IPS-18a (cell line): ENCODE measurements at regions not wholly inside any gene's neighbourhood (a gene's known extent, or its start where the extent isn't known, plus 50 kb on each side); places are given as distances from the start of the nearest gene placed in this dataset.

Experiments
- H3K27ac ChIP-seq: one replicate; pipeline ENCODE4 v1.5.1; 2013; ENCODE audit warnings: low read length
- H3K27me3 ChIP-seq: one replicate; pipeline ENCODE4 v1.6.1; 2013; ENCODE audit warnings: mild to moderate bottlenecking, low read length; ENCODE audit not compliant: control insufficient read depth, insufficient read depth
- H3K36me3 ChIP-seq: one replicate; pipeline ENCODE4 v1.6.1; 2013; ENCODE audit warnings: low read depth, low read length; ENCODE audit not compliant: control insufficient read depth
- H3K4me1 ChIP-seq: one replicate; pipeline ENCODE4 v1.6.1; 2013; ENCODE audit warnings: low read depth, low read length; ENCODE audit not compliant: control insufficient read depth
- H3K4me3 ChIP-seq: one replicate; pipeline ENCODE4 v1.5.1; 2013; ENCODE audit warnings: low read length
- H3K9ac ChIP-seq: one replicate; pipeline ENCODE4 v1.6.1; 2013; ENCODE audit warnings: mild to moderate bottlenecking, low read length, moderate library complexity
- H3K9me3 ChIP-seq: one replicate; pipeline ENCODE4 v1.6.1; 2013; ENCODE audit warnings: low read depth, low read length; ENCODE audit not compliant: control insufficient read depth

DNA sequence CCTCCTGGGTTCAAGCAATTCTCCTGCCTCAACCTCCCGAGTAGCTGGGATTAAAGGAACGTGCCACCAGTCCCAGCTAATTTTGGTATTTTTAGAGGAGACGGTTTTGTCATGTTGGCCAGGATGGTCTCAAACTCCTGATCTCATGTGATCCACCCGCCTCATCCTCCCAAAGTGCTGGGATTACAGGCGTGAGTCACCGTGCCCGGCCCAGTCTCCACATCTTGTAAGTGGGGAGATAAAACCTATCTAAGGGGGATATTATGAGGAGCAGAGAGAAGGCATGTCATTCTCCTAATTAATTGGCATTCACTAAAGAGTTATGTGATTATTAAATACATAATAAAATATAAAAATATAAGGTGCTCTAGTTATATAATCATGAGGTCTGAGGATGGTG is 94.1 kb upstream of the BOD1 start:
- Histone ChIP-seq H3K27ac (no peak overlapping the region), H3K9ac (no peak overlapping the region), H3K4me3 (no peak overlapping the region), H3K36me3 (no peaks in the 10 kb centered on the region), H3K4me1 (no peaks in the 10 kb centered on the region), H3K9me3 (no peaks in the 10 kb centered on the region), H3K27me3 (no peaks in the 10 kb centered on the region)

DNA sequence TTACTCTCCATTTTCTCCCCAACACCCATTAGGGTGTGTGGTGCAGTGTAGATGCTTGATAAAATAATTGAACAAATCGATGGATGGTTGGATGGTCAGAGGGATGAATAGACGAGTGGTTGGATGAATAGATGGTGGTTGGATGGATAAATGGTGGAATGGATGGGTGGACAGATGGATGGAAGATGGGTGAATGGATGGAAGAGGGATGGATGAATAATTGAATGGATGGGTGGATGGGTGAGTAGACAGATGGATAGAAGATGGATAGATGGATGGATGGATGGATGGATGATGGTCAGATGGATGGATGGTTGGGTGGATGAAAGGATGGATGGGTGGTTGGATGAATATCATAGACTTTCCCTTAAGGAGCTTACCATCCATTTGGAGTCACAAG is 95.0 kb upstream of the BOD1 start:
- H3K36me3 ChIP-seq = no peaks in the 10 kb centered on the region
- H3K27ac ChIP-seq = no peak overlapping the region
- H3K4me3 ChIP-seq = no peak overlapping the region
- no peaks in the 10 kb centered on the region for H3K4me1 ChIP-seq
- no peaks in the 10 kb centered on the region for H3K9me3 ChIP-seq
- no peaks in the 10 kb centered on the region for H3K27me3 ChIP-seq
- no peak overlapping the region for H3K9ac ChIP-seq

DNA sequence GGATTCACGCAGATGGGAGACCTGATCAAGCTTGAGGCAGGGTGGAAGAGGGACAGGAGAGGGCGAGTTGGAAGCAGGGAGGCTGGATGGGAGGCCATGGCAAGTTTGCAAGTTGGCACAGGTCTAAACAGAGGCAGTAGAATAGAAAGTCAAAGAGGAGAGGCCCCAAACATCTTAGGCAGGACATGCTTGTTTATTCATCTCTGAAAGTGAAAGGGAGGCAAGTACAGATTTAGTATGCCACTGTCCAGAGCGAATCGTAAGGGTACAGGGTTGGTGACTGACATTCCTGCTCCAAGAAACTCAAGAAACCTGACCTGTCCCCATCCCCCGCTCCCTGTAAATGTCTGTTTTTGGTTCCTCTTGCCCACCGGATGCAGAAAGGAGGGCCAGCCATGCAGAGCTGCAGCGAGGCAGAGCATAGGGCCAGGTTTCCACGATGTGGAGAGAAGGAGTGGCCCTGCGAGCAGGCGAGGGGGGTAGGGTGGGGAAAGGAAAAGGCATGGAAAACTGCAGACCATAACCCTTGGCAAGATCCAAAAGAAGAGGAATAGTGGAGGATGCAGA is 96.2 kb upstream of the BOD1 start:
- no peak overlapping the region for H3K9ac ChIP-seq

DNA sequence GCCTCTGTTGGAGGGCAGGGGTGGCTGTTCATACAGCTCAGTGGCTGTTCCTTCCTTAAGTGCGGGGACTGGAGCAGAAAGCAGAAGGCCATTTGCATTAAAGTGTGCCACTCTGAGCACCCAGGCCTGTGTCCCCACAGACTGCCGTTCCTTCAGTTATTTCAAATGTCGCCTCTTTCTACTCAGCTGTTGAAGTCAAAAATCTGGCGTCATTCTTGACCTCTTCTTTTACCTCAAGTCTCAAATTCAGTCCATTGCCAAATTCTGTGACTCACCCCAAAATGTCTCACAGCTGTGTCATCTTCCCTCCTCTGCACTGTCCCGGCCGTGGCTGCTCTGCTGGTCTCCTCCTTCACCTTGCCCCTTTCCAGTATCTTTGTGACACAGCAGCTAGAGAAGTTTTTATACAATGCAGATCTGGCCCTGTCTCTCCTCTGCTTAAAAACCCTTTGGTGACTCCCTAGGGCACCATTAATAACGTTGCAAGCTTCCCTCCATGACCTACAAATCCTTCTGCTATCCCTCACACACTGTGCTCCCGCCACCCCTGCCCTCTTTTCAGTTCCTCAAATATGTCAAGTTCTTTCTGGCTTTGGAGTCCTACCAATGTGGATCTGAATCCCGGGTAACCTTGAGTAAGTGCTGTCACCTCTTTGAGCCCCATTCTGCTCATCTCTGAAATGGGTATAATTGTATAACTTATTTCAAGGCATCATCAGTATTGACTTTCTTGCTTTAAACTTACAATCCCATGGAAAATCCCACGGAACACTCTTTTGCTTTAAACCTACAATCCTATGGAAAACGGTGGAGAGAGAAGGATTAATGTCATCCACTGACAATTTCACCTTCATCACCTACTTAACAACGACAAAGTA is 98.3 kb upstream of the BOD1 start:
- H3K4me3 ChIP-seq = no peak overlapping the region
- no peak overlapping the region for H3K9ac ChIP-seq
- H3K27me3 ChIP-seq = no peaks in the 10 kb centered on the region
- no peaks in the 10 kb centered on the region for H3K4me1 ChIP-seq
- no peak overlapping the region for H3K27ac ChIP-seq
- H3K36me3 ChIP-seq = no peaks in the 10 kb centered on the region
- no peaks in the 10 kb centered on the region for H3K9me3 ChIP-seq

More for the DNA sequence above, 96.2 kb upstream of the BOD1 start:
- Histone ChIP-seq H3K4me3 (no peak overlapping the region), H3K27ac (no peak overlapping the region), H3K4me1 (no peaks in the 10 kb centered on the region), H3K27me3 (no peaks in the 10 kb centered on the region), H3K9me3 (no peaks in the 10 kb centered on the region), H3K36me3 (no peaks in the 10 kb centered on the region)

DNA sequence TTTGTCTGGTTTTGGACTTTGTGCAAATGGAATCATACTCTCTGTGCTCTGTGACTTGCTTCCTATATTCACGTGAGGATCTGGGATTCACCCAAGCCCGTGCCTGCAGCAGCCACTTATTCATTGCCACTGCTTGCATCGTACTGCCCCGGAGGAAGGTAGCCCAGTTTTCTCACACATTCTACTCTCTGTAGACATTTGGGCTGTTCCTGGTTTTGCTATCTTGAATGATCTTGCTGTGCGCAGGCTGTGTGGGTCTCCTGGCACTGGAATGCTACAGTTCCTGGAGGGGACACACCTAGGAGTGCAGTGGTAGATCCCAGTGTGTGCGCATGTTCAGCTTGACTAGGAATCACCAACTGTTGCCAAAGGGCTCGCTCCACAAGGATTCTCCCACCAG is 99.2 kb upstream of the BOD1 start:
- H3K4me3 ChIP-seq = no peak overlapping the region
- no peak overlapping the region for H3K27ac ChIP-seq
- H3K9ac ChIP-seq = no peak overlapping the region
- no peaks in the 10 kb centered on the region for H3K36me3 ChIP-seq
- no peaks in the 10 kb centered on the region for H3K9me3 ChIP-seq
- peaks cover 4% of the 10 kb centered on the region for H3K4me1 ChIP-seq
- H3K27me3 ChIP-seq = no peaks in the 10 kb centered on the region

DNA sequence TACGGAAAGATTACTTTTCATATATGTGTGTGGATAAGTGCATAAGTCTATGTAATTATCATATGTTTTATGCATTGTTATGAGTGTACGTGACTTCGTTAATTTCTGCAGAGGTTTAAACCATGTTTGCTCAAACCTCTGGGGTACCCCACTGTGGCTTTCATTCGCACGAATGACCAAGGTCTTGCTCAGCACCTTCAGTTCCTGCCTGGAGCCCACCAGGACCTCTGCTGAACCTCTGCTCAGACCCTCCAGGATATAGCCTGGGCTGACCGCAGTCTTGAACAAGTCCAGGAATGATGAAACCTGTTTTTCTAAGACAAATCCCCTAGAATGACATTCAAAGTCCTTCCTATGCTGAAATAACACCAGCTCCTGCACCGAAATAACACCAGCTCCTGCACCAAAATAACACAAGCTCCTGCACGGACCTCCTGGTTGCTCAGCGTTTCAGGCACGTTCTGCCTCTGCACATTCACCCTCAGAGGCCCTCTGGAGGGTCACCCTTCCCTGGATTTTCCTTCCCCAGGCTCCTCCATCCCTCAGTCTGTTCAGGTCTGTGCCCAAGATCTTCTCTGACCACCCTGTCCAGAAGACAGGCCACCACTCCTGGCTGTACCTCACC is 99.7 kb upstream of the BOD1 start:
- no peak overlapping the region for H3K9ac ChIP-seq
- no peaks in the 10 kb centered on the region for H3K36me3 ChIP-seq
- peaks cover 7% of the 10 kb centered on the region for H3K4me1 ChIP-seq
- H3K4me3 ChIP-seq = no peak overlapping the region
- no peaks in the 10 kb centered on the region for H3K27me3 ChIP-seq
- H3K9me3 ChIP-seq = no peaks in the 10 kb centered on the region
- H3K27ac ChIP-seq = no peak overlapping the region

DNA sequence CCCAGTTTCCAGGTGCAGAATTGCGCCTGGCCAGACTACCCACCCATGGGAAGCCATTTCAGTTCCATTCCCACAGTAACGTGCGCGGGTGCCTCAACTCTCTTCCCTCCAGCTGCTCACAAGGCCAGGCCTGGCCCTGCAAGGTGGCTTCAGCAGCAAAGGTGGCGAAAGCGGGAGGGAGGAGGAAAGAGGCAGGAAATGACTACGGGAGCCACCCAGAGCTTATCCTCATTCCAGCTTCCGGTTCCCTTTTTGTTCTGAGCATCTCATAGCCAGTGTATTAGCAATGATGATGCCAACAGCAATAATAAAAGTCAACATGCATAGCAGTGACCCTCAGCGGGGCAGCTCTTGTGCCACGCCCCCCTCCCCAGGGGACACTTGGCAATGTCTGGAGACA is 101.5 kb upstream of the BOD1 start:
- H3K27me3 ChIP-seq = no peaks in the 10 kb centered on the region
- H3K9ac ChIP-seq = no peak overlapping the region

DNA sequence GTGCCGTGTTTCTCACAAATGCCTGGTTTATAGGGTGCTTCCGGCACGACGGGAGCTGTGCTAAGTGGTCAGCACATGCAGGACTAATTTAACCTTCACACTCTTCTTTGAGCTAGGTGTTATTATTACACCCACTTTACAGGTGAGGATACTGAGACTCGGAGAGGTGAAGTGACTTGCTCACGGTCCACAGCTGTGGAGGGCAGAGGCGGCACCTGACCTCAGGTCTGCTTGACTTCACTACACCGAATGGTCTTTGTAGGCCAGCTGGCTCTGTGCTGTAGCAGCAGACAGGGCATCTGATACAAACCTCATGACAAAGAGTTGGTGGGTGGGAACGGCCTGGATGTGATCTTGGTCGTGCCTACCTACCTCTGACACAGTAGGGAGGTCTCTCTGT is 102.0 kb upstream of the BOD1 start:
- no peak overlapping the region for H3K27ac ChIP-seq
- no peaks in the 10 kb centered on the region for H3K9me3 ChIP-seq
- no peak overlapping the region for H3K4me3 ChIP-seq
- H3K9ac ChIP-seq = no peak overlapping the region
- no peaks in the 10 kb centered on the region for H3K27me3 ChIP-seq
- H3K4me1 ChIP-seq = peaks cover 7% of the 10 kb centered on the region
- no peaks in the 10 kb centered on the region for H3K36me3 ChIP-seq

More for the DNA sequence above, 101.5 kb upstream of the BOD1 start:
- Histone ChIP-seq H3K4me3 (no peak overlapping the region), H3K27ac (no peak overlapping the region), H3K9me3 (no peaks in the 10 kb centered on the region), H3K4me1 (peaks cover 7% of the 10 kb centered on the region), H3K36me3 (no peaks in the 10 kb centered on the region)

DNA sequence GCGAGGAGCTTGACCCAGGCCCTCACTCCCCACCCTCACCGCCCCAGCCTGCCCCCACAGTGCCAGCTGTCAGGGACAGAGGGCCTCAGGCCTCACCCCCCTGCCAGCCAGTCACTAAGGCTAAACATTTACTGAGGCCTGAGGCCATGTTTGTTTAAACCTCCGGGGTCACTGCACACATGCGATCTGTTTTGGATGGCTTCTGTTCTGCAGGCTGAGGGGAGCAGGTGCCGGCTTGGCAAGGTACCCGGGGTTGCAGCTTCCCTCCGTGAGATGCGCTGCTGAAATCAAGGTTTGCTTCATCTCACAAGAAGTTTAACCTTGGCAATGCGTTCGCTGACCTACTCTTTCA is 103.3 kb upstream of the BOD1 start:
- H3K27me3 ChIP-seq = no peaks in the 10 kb centered on the region
- no peak overlapping the region for H3K4me3 ChIP-seq
- H3K4me1 ChIP-seq = peaks cover 11% of the 10 kb centered on the region
- no peak overlapping the region for H3K9ac ChIP-seq
- no peak overlapping the region for H3K27ac ChIP-seq
- no peaks in the 10 kb centered on the region for H3K36me3 ChIP-seq
- H3K9me3 ChIP-seq = no peaks in the 10 kb centered on the region

DNA sequence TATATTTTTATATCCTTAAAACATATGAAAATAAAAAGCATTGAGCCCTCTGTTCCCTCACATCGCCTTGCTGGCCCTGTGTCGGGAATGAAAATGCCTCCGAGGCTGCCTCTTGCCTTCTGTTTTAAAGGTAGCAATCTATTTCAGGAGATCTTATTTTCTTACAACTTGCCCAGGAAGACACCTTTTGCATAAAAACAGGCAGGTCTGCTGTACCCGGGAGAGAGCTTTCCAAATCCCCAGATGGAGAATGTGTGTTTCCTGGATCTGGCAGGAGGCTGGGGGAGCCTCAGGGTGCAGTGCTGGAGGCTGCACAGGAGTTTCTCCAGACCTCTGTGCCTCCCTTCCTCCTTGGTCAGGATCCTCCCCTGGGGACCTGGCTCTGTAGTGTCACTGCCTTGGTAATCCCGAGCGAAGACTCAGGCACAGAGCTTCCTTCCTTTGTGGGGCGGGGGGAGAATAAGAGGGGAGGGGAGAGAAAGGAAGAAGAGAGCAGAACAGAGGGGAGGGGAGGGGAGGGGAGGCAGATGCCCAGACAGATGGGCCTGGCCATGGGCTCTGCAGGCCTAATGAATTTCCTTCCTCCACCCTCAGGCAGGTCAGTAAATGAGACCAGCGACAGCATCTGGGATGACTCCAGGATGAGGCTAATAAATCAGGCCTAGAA is 104.0 kb upstream of the BOD1 start:
- H3K4me1 ChIP-seq = peaks cover 11% of the 10 kb centered on the region
- no peak overlapping the region for H3K27ac ChIP-seq
- no peak overlapping the region for H3K9ac ChIP-seq
- H3K36me3 ChIP-seq = no peaks in the 10 kb centered on the region
- no peaks in the 10 kb centered on the region for H3K27me3 ChIP-seq
- H3K9me3 ChIP-seq = no peaks in the 10 kb centered on the region
- no peak overlapping the region for H3K4me3 ChIP-seq

DNA sequence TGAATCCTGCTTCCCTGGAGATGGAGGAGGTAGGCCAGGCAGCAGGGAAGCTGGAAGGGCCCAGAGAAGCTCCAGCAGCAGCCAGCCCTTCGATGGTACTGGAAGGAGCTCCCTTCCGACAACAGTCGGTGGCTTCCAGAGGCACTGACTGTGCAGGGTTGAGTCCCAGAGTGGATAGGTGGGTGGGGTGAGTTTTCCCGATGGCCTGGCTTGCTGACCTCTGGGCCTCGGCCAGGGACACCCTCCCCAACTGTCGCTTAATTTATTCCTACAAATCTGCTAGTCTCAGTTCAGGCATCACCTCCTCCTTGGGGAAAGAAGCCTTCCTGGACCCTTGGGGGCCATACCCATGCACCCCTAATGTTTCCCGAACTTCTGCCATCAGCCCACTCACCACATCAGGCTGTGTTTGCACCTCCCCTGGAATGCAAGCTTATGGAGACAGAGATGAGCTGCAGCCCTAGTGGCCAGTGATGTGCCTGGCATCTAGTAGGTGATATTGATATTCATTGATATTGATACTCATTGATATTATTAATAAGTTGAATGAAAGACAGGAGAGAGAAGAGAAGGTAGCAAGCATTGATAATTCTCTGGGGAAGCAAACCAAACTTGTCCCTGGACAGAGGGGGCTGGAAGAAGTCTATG is 104.6 kb upstream of the BOD1 start:
- no peak overlapping the region for H3K4me3 ChIP-seq
- H3K4me1 ChIP-seq = peaks cover 11% of the 10 kb centered on the region
- H3K27ac ChIP-seq = no peak overlapping the region
- H3K27me3 ChIP-seq = no peaks in the 10 kb centered on the region
- no peaks in the 10 kb centered on the region for H3K36me3 ChIP-seq
- no peaks in the 10 kb centered on the region for H3K9me3 ChIP-seq
- H3K9ac ChIP-seq = no peak overlapping the region
